ENCODE measurements at regions not wholly inside any gene's neighbourhood (a gene's known extent, or its start where the extent isn't known, plus 50 kb on each side); places are given as distances from the start of the nearest gene placed in this dataset.

DNA sequence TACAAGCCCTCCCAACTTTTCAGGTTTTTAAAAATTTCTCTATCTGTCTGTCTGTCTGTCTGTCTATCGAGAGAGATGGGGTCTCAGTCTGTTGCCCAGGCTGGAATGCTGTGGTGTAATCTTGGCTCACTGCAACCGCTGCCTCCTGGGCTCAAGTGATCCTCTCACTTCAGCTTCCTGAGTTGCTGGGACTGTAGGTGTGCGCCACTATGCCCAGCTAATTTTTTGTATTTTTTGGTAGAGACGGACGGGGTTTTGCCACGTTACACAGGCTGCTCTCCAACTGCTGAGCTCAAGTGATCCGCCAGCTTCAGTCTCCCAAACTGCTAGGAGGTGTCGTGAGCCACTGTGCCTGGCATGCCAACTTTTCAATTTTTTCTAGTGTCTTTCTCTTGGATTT lies 437.2 kb downstream of the PCNX1 start:
- H3K9me2 ChIP-seq (ENCODE audit: insufficient read depth) = no peaks in the 10 kb centered on the region
- no peak overlapping the region for H3K4me3 ChIP-seq
- H3K27ac ChIP-seq (ENCODE audit: low read depth) = no peak overlapping the region
- H3F3A ChIP-seq (replicated peaks; ENCODE audit: low read depth) = no peaks in the 10 kb centered on the region
- peaks cover 96% of the 10 kb centered on the region for H3K79me2 ChIP-seq (replicated peaks; ENCODE audit: insufficient read depth)
- H3K4me1 Mint-ChIP-seq = peaks cover 33% of the 10 kb centered on the region
- no peaks in the 10 kb centered on the region for H3K36me3 Mint-ChIP-seq (ENCODE audit: low read depth)
- H3K4me2 ChIP-seq = no peak overlapping the region
- no peak overlapping the region for H3K27ac Mint-ChIP-seq
- no peaks in the 10 kb centered on the region for H3K27me3 ChIP-seq (ENCODE audit: insufficient read depth)
- TF ChIP-seq, protein P1, sequence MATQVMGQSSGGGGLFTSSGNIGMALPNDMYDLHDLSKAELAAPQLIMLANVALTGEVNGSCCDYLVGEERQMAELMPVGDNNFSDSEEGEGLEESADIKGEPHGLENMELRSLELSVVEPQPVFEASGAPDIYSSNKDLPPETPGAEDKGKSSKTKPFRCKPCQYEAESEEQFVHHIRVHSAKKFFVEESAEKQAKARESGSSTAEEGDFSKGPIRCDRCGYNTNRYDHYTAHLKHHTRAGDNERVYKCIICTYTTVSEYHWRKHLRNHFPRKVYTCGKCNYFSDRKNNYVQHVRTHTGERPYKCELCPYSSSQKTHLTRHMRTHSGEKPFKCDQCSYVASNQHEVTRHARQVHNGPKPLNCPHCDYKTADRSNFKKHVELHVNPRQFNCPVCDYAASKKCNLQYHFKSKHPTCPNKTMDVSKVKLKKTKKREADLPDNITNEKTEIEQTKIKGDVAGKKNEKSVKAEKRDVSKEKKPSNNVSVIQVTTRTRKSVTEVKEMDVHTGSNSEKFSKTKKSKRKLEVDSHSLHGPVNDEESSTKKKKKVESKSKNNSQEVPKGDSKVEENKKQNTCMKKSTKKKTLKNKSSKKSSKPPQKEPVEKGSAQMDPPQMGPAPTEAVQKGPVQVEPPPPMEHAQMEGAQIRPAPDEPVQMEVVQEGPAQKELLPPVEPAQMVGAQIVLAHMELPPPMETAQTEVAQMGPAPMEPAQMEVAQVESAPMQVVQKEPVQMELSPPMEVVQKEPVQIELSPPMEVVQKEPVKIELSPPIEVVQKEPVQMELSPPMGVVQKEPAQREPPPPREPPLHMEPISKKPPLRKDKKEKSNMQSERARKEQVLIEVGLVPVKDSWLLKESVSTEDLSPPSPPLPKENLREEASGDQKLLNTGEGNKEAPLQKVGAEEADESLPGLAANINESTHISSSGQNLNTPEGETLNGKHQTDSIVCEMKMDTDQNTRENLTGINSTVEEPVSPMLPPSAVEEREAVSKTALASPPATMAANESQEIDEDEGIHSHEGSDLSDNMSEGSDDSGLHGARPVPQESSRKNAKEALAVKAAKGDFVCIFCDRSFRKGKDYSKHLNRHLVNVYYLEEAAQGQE (IDR thresholded peaks at IDR 0.05; ENCODE audit: unreplicated experiment) = no peak
- TF ChIP-seq EZH2phosphoT487 (IDR thresholded peaks at IDR 0.05; ENCODE audit: unreplicated experiment) = no peak
- no peak for TF ChIP-seq CREB1 (CRISPR knock-in tag; IDR thresholded peaks at IDR 0.05; ENCODE audit: low read depth)
- TF ChIP-seq STAT1 (IDR thresholded peaks at IDR 0.05; ENCODE audit: unreplicated experiment) = no peak
- TF ChIP-seq JUNB (IDR thresholded peaks at IDR 0.05; ENCODE audit: unreplicated experiment) = no peak
- TF ChIP-seq NANOG (IDR thresholded peaks at IDR 0.05; ENCODE audit: borderline replicate concordance) = no peak
- TF ChIP-seq, protein P2, sequence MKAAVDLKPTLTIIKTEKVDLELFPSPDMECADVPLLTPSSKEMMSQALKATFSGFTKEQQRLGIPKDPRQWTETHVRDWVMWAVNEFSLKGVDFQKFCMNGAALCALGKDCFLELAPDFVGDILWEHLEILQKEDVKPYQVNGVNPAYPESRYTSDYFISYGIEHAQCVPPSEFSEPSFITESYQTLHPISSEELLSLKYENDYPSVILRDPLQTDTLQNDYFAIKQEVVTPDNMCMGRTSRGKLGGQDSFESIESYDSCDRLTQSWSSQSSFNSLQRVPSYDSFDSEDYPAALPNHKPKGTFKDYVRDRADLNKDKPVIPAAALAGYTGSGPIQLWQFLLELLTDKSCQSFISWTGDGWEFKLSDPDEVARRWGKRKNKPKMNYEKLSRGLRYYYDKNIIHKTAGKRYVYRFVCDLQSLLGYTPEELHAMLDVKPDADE (IDR thresholded peaks at IDR 0.05) = no peak
- TF ChIP-seq, protein P3, sequence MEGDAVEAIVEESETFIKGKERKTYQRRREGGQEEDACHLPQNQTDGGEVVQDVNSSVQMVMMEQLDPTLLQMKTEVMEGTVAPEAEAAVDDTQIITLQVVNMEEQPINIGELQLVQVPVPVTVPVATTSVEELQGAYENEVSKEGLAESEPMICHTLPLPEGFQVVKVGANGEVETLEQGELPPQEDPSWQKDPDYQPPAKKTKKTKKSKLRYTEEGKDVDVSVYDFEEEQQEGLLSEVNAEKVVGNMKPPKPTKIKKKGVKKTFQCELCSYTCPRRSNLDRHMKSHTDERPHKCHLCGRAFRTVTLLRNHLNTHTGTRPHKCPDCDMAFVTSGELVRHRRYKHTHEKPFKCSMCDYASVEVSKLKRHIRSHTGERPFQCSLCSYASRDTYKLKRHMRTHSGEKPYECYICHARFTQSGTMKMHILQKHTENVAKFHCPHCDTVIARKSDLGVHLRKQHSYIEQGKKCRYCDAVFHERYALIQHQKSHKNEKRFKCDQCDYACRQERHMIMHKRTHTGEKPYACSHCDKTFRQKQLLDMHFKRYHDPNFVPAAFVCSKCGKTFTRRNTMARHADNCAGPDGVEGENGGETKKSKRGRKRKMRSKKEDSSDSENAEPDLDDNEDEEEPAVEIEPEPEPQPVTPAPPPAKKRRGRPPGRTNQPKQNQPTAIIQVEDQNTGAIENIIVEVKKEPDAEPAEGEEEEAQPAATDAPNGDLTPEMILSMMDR (conservative IDR thresholded peaks at IDR 0.05; ENCODE audit: low read depth in 2 of 2) = no peak
- no peak for TF ChIP-seq POLR2AphosphoS5 (IDR thresholded peaks at IDR 0.05; ENCODE audit: low read depth)
- no peak for TF ChIP-seq EZH2 (IDR thresholded peaks at IDR 0.05; ENCODE audit: low read depth, unreplicated experiment)
- TF ChIP-seq, protein P4, sequence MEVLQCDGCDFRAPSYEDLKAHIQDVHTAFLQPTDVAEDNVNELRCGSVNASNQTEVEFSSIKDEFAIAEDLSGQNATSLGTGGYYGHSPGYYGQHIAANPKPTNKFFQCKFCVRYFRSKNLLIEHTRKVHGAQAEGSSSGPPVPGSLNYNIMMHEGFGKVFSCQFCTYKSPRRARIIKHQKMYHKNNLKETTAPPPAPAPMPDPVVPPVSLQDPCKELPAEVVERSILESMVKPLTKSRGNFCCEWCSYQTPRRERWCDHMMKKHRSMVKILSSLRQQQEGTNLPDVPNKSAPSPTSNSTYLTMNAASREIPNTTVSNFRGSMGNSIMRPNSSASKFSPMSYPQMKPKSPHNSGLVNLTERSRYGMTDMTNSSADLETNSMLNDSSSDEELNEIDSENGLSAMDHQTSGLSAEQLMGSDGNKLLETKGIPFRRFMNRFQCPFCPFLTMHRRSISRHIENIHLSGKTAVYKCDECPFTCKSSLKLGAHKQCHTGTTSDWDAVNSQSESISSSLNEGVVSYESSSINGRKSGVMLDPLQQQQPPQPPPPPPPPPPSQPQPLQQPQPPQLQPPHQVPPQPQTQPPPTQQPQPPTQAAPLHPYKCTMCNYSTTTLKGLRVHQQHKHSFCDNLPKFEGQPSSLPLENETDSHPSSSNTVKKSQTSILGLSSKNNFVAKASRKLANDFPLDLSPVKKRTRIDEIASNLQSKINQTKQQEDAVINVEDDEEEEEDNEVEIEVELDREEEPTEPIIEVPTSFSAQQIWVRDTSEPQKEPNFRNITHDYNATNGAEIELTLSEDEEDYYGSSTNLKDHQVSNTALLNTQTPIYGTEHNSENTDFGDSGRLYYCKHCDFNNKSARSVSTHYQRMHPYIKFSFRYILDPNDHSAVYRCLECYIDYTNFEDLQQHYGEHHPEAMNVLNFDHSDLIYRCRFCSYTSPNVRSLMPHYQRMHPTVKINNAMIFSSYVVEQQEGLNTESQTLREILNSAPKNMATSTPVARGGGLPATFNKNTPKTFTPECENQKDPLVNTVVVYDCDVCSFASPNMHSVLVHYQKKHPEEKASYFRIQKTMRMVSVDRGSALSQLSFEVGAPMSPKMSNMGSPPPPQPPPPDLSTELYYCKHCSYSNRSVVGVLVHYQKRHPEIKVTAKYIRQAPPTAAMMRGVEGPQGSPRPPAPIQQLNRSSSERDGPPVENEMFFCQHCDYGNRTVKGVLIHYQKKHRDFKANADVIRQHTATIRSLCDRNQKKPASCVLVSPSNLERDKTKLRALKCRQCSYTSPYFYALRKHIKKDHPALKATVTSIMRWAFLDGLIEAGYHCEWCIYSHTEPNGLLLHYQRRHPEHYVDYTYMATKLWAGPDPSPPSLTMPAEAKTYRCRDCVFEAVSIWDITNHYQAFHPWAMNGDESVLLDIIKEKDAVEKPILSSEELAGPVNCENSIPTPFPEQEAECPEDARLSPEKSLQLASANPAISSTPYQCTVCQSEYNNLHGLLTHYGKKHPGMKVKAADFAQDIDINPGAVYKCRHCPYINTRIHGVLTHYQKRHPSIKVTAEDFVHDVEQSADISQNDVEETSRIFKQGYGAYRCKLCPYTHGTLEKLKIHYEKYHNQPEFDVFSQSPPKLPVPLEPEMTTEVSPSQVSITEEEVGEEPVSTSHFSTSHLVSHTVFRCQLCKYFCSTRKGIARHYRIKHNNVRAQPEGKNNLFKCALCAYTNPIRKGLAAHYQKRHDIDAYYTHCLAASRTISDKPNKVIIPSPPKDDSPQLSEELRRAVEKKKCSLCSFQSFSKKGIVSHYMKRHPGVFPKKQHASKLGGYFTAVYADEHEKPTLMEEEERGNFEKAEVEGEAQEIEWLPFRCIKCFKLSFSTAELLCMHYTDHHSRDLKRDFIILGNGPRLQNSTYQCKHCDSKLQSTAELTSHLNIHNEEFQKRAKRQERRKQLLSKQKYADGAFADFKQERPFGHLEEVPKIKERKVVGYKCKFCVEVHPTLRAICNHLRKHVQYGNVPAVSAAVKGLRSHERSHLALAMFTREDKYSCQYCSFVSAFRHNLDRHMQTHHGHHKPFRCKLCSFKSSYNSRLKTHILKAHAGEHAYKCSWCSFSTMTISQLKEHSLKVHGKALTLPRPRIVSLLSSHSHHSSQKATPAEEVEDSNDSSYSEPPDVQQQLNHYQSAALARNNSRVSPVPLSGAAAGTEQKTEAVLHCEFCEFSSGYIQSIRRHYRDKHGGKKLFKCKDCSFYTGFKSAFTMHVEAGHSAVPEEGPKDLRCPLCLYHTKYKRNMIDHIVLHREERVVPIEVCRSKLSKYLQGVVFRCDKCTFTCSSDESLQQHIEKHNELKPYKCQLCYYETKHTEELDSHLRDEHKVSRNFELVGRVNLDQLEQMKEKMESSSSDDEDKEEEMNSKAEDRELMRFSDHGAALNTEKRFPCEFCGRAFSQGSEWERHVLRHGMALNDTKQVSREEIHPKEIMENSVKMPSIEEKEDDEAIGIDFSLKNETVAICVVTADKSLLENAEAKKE (CRISPR knock-in tag; IDR thresholded peaks at IDR 0.05) = no peak
- no peak for TF ChIP-seq ZNF331 (CRISPR knock-in tag; IDR thresholded peaks at IDR 0.05; ENCODE audit: low read depth)
- TF ChIP-seq ZNF114 (CRISPR knock-in tag; IDR thresholded peaks at IDR 0.05) = no peak
- H4K20me1 ChIP-seq (replicated peaks; ENCODE audit: insufficient read depth) = peaks cover 23% of the 10 kb centered on the region
- no peak for DNase-seq (ENCODE audit: low spot score)
- no peak overlapping the region for H3K4me3 Mint-ChIP-seq
- no peak overlapping the region for H2AFZ ChIP-seq
- H3K27me3 Mint-ChIP-seq (ENCODE audit: insufficient read depth, low read depth, poor library complexity) = peaks cover 2% of the 10 kb centered on the region
- no peaks in the 10 kb centered on the region for H3K9me3 Mint-ChIP-seq
- peak; percentile 36; the same call in 1 of the 3 replicates for ATAC-seq
- H3K36me3 ChIP-seq (ENCODE audit: insufficient read depth) = no peaks in the 10 kb centered on the region
- H3K4me1 ChIP-seq (ENCODE audit: insufficient read depth) = no peaks in the 10 kb centered on the region

All from GM23338 (cell line).